Osteoblast (primary cell): ENCODE measurements at regions not wholly inside any gene's neighbourhood (a gene's known extent, or its start where the extent isn't known, plus 50 kb on each side); places are given as distances from the start of the nearest gene placed in this dataset.

Source experiments
- DNase-seq: peaks from one replicate; pipeline ENCODE4 v3.0.0; 2011; ENCODE audit warnings: low spot score, mixed read lengths; ENCODE audit not compliant: insufficient read length; ENCODE audit errors: missing footprints
- H2AFZ ChIP-seq: 2 replicates; pipeline ENCODE4 v1.6.0; 2011; ENCODE audit warnings: mild to moderate bottlenecking, low read length
- H3K27ac ChIP-seq: 2 replicates; pipeline ENCODE4 v1.5.1; 2011; ENCODE audit warnings: mild to moderate bottlenecking, low read depth, low read length, moderate library complexity
- H3K27me3 ChIP-seq: 2 replicates; pipeline ENCODE4 v1.6.0; 2012; ENCODE audit warnings: mild to moderate bottlenecking, control low read depth, inconsistent platforms, low read length, moderate library complexity; ENCODE audit not compliant: insufficient read depth
- H3K36me3 ChIP-seq: 2 replicates; pipeline ENCODE4 v1.5.1; 2011; ENCODE audit warnings: mild to moderate bottlenecking, low read length, control low read depth, moderate library complexity; ENCODE audit not compliant: insufficient read depth
- H3K4me1 ChIP-seq: 2 replicates; pipeline ENCODE4 v1.5.1; 2011; ENCODE audit warnings: mild to moderate bottlenecking, low read length, control low read depth, moderate library complexity; ENCODE audit not compliant: insufficient read depth
- H3K4me2 ChIP-seq: 2 replicates; pipeline ENCODE4 v1.6.0; 2011; ENCODE audit warnings: mild to moderate bottlenecking, low read length; ENCODE audit not compliant: insufficient read depth
- H3K4me3 ChIP-seq: fragments of 200-600 bp; sonication (generic); 3 replicates; pipeline ENCODE4 v1.5.1; 2012; ENCODE audit warnings: mild to moderate bottlenecking, low read length, inconsistent platforms; ENCODE audit not compliant: insufficient read depth
- H3K79me2 ChIP-seq: 2 replicates; pipeline ENCODE4 v1.6.0; 2012; ENCODE audit warnings: mild to moderate bottlenecking, low read length, control low read depth, inconsistent platforms; ENCODE audit not compliant: insufficient read depth
- H3K9me3 ChIP-seq: 2 replicates; pipeline ENCODE4 v1.5.1; 2011; ENCODE audit warnings: low read depth, low read length, control low read depth
- H4K20me1 ChIP-seq: 2 replicates; pipeline ENCODE4 v1.6.0; 2012; ENCODE audit warnings: mild to moderate bottlenecking, low read length, control low read depth; ENCODE audit not compliant: insufficient read depth
- CTCF ChIP-seq: IDR thresholded peaks from 2 replicates; pipeline ENCODE4 v1.5.1; 2011; ENCODE audit warnings: mild to moderate bottlenecking, low read depth, low read length, moderate library complexity; ENCODE audit errors: extremely low read depth

GRCh38 chr2:67564076-67564475 lies 166.9 kb downstream of the ETAA1 start:
- no peaks in the 10 kb centered on the region for H4K20me1 ChIP-seq
- H3K4me3 ChIP-seq = no peak overlapping the region
- no peaks in the 10 kb centered on the region for H3K27me3 ChIP-seq
- H3K79me2 ChIP-seq = no peaks in the 10 kb centered on the region
- no peaks in the 10 kb centered on the region for H3K9me3 ChIP-seq
- peaks cover 61% of the 10 kb centered on the region for H3K4me1 ChIP-seq
- peak overlapping the region; percentile 57 for H2AFZ ChIP-seq
- no peak for TF ChIP-seq CTCF
- no peak for DNase-seq
- H3K36me3 ChIP-seq = no peaks in the 10 kb centered on the region
- H3K4me2 ChIP-seq = peak overlapping the region; percentile 60
- H3K27ac ChIP-seq = peak overlapping the region; percentile 89

GRCh38 chr2:67564626-67565025 lies 167.5 kb downstream of the ETAA1 start:
- no peak for DNase-seq
- Histone ChIP-seq H3K79me2 (no peaks in the 10 kb centered on the region), H4K20me1 (no peaks in the 10 kb centered on the region), H3K4me1 (peaks cover 61% of the 10 kb centered on the region), H3K36me3 (no peaks in the 10 kb centered on the region), H3K4me3 (no peak overlapping the region), H3K4me2 (no peak overlapping the region), H2AFZ (no peak overlapping the region), H3K27me3 (no peaks in the 10 kb centered on the region), H3K27ac (peak overlapping the region; percentile 89), H3K9me3 (no peaks in the 10 kb centered on the region)
- no peak for TF ChIP-seq CTCF

GRCh38 chr2:67565262-67565661 lies 168.1 kb downstream of the ETAA1 start:
- DNase-seq = no peak

GRCh38 chr2:67565761-67566160 lies 168.6 kb downstream of the ETAA1 start:
- Histone ChIP-seq H3K27ac (peak overlapping the region; percentile 89), H3K4me3 (no peak overlapping the region), H3K4me2 (peak overlapping the region; percentile 14), H3K4me1 (peaks cover 59% of the 10 kb centered on the region), H3K9me3 (no peaks in the 10 kb centered on the region), H2AFZ (peak overlapping the region; percentile 48), H4K20me1 (no peaks in the 10 kb centered on the region), H3K27me3 (no peaks in the 10 kb centered on the region), H3K79me2 (no peaks in the 10 kb centered on the region), H3K36me3 (no peaks in the 10 kb centered on the region)
- DNase-seq = peak; percentile 47
- TF ChIP-seq CTCF = no peak

More at GRCh38 chr2:67565262-67565661, 168.1 kb downstream of the ETAA1 start:
- Histone ChIP-seq H3K27ac (peak overlapping the region; percentile 89), H4K20me1 (no peaks in the 10 kb centered on the region), H3K4me3 (no peak overlapping the region), H2AFZ (peak overlapping the region; percentile 48), H3K27me3 (no peaks in the 10 kb centered on the region), H3K9me3 (no peaks in the 10 kb centered on the region), H3K4me1 (peaks cover 61% of the 10 kb centered on the region), H3K4me2 (peak overlapping the region; percentile 14), H3K79me2 (no peaks in the 10 kb centered on the region), H3K36me3 (no peaks in the 10 kb centered on the region)
- TF ChIP-seq CTCF = no peak
